K562 (cell line): ENCODE measurements at regions not wholly inside any gene's neighbourhood (a gene's known extent, or its start where the extent isn't known, plus 50 kb on each side); places are given as distances from the start of the nearest gene placed in this dataset.
A peak's percentile ranks its signal among the peaks of the same experiment; 100 is the strongest.

Experiments
- AFF4 ChIP-seq: sonication (generic); formaldehyde crosslinking; IDR thresholded peaks from 2 replicates; pipeline ENCODE4 v1.8.0; 2023; ENCODE audit warnings: mild to moderate bottlenecking, missing genetic modification reagents
- ARID4B ChIP-seq: sonication (generic); formaldehyde crosslinking; IDR thresholded peaks from 2 replicates; pipeline ENCODE4 v1.8.0; 2022; ENCODE audit warnings: mild to moderate bottlenecking, missing genetic modification reagents
- BHLHE40 ChIP-seq: IDR thresholded peaks from 2 replicates; pipeline ENCODE4 v1.6.1; 2011; ENCODE audit warnings: low read length, improper control_type of control experiment
- ELF2 ChIP-seq: fragments of 250-450 bp; sonication (Bioruptor Pico); IDR thresholded peaks from 2 replicates; pipeline ENCODE4 v1.5.0; 2021; ENCODE audit warnings: mild to moderate bottlenecking
- HNRNPK ChIP-seq: fragments of 200-400 bp; formaldehyde crosslinking; IDR thresholded peaks from one replicate; pipeline ENCODE4 v1.6.1; 2018; ENCODE audit warnings: mild to moderate bottlenecking, low read depth, low read length; ENCODE audit not compliant: poor library complexity, severe bottlenecking
- MYBL2 ChIP-seq, 2 experiments: fragments of 450-650 bp in 1 of 2; sonication (generic) in 1 of 2; formaldehyde crosslinking in 1 of 2; IDR thresholded peaks; 2 replicates each; pipeline versions ENCODE4 v1.6.1 to v1.8.1; 2017 to 2022; ENCODE audit warnings: borderline replicate concordance in 1 of 2, inconsistent platforms in 1 of 2, low read depth in 1 of 2, mild to moderate bottlenecking in 1 of 2, missing genetic modification reagents in 1 of 2, moderate library complexity in 1 of 2
- NELFE ChIP-seq: IDR thresholded peaks from 2 replicates; pipeline ENCODE4 v1.6.1; 2011; ENCODE audit warnings: mild to moderate bottlenecking; ENCODE audit not compliant: insufficient read depth, insufficient read length
- POLR2AphosphoS2 ChIP-seq: IDR thresholded peaks from 2 replicates; pipeline ENCODE4 v1.6.1; 2012; ENCODE audit warnings: low read length, improper control_type of control experiment
- PTBP1 ChIP-seq: fragments of 200-400 bp; formaldehyde crosslinking; IDR thresholded peaks from 2 replicates; pipeline ENCODE4 v1.6.1; 2017; ENCODE audit warnings: low read depth, low read length
- YY1 ChIP-seq, 3 experiments: IDR thresholded peaks; 2 replicates each; pipeline ENCODE4 v1.6.1; 2011; ENCODE audit warnings: low read length in 2 of 3, mild to moderate bottlenecking in 2 of 3, moderate library complexity in 2 of 3, borderline replicate concordance in 1 of 3, control low read depth in 1 of 3, low read depth in 1 of 3; ENCODE audit not compliant: insufficient read depth in 3 of 3, insufficient replicate concordance in 2 of 3, control insufficient read depth in 1 of 3, insufficient read length in 1 of 3; ENCODE audit errors: extremely low read depth in 1 of 3
- ZBTB49 ChIP-seq: sonication (generic); formaldehyde crosslinking; IDR thresholded peaks from 2 replicates; pipeline ENCODE4 v1.8.0; 2022; ENCODE audit warnings: missing genetic modification reagents, mild to moderate bottlenecking, borderline replicate concordance
- ZNF124 ChIP-seq: sonication (generic); formaldehyde crosslinking; IDR thresholded peaks from 2 replicates; pipeline ENCODE4 v1.8.1; 2022; ENCODE audit warnings: missing genetic modification reagents
- ZNF324 ChIP-seq: fragments of 250-450 bp; sonication (Bioruptor Pico); IDR thresholded peaks from 2 replicates; pipeline ENCODE4 v1.4.0; 2020; ENCODE audit warnings: mild to moderate bottlenecking
- ZNF655 ChIP-seq: fragments of 250-450 bp; sonication (Bioruptor Pico); IDR thresholded peaks from 2 replicates; pipeline ENCODE4 v1.5.0; 2021
- ZNF766 ChIP-seq: fragments of 200-800 bp; sonication (Bioruptor generic); conservative IDR thresholded peaks from 2 replicates; pipeline ENCODE4 v1.6.1; 2016; ENCODE audit warnings: missing genetic modification characterization, missing compliant biosample characterization

GRCh38 chr1:168466092-168466713, 77.6 kb downstream of the XCL2 start (continued):
- TF ChIP-seq AFF4 (CRISPR knock-in tag) (no peak), NELFE (no peak), ZNF124 (no peak), ZNF766 (CRISPR knock-in tag) (no peak), ARID4B (CRISPR knock-in tag) (no peak), ZNF655 (no peak), ZBTB49 (CRISPR knock-in tag) (no peak), PTBP1 (no peak), YY1 (IDR thresholded peaks at IDR 0.05; ENCODE audit: borderline replicate concordance in 1 of 3, control insufficient read depth in 1 of 3, extremely low read depth in 1 of 3, insufficient read depth in 3 of 3, insufficient read length in 1 of 3, insufficient replicate concordance in 2 of 3, low read depth in 1 of 3, low read length in 2 of 3) (no peak), POLR2AphosphoS2 (no peak), ELF2 (CRISPR knock-in tag) (no peak), ZNF324 (CRISPR knock-in tag) (no peak), MYBL2 (IDR thresholded peaks at IDR 0.05; ENCODE audit: low read depth) (no peak), MYBL2 (CRISPR knock-in tag; IDR thresholded peaks at IDR 0.05; ENCODE audit: borderline replicate concordance) (no peak), HNRNPK (no peak), BHLHE40 (peak; percentile 98)
